HG02970 (cell line): ENCODE measurements at regions not wholly inside any gene's neighbourhood (a gene's known extent, or its start where the extent isn't known, plus 50 kb on each side); places are given as distances from the start of the nearest gene placed in this dataset.
"Not testable (repeated sequence)": the region's sequence is repeated elsewhere in the genome, so short reads cannot be mapped to it uniquely, and the experiment has no call there.

Experiments used
- ATAC-seq: cut with Tn5 transposase; IDR thresholded peaks from one replicate; pipeline ENCODE4 v1.9.1; 2021; ENCODE audit warnings: mild to moderate bottlenecking, moderate library complexity, moderate number of reproducible peaks; ENCODE audit not compliant: unreplicated experiment, low FRiP score

DNA sequence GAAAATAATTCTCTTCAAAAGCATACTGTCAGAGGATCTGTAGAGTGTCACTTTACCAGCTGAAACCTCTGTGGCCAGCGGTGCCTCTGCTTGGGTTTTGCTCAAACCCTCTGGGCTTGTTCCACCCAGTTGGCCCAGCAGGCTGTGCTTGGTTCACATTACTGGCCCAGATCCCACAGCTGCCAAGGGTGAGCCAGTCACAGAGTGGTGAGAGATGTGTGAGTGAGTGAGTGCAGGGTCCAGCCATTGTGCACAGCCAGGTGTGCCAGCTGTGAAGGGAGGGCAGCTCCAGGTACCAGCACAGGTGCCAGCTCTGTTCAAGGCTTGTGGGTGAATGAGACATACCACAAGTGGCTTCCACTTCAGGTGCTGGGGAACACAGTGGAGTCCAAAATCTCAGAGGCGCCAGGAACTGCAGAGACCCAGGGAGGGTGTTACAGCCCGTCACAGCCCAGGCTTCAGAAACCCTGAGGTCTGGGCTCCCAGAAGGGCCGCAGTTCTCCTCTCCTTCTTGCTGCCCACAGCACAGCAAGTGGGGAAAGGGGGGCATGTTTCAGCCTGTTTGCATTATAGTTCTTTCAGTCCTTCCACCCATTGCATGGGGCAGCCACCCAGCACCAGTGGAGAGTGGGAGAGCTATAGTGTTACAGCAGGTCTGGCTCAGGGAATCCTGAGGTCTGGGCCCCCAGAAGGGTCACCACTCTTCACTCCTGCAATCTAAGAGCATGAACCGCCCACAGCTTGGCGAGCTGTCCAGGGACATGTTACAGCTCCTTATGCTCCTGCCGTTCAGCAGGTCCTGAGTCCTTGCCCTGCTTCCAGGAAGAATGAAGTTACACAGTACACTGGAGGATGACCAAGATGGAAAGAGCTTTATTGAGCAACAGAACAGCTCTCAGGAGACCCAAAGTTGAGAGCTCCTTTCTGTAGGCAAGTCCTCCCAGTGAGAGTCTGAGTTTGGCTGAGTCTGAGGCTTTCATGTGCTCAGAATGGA lies 931.7 kb upstream of the SORCS1 start:
- no peak for ATAC-seq

DNA sequence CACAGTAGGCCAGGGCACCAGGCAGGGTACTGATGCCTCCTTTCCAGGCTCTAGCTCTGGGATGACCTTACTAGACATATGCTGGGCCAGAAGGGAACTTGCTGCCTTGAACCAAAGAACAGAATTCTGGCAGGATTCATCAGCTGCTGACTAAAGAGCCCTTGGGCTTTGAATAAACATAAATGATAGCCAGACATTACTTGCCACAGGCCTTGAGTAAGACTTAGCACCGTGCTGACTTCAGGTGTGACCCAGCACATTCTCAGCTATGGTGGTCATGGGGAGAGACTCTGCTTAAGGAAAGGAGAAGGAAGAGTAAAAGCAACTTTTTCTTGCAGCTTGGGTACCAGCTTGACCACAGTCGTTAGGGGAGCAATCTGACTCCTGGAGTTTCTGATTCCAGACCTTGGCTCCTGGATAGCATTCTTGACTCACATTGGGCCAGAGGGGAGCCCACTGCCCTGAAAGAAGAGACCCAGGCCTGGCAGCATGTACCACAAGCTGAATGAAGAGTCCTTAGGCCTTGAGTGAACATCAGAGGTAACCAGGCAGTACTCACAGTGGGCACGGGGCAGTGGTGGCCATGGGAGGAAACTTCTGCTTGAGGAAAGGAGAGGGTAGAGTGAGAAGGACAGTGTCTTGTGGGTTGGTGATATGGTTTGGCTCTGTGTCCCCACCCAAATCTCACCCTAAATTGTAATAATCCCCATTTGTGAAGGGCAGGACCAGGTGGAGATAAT lies 926.1 kb upstream of the SORCS1 start:
- ATAC-seq: no peak

- ATAC-seq: no peak
Measured at GRCh38 chr10:108086502-108086901, 922.0 kb upstream of the SORCS1 start.

DNA sequence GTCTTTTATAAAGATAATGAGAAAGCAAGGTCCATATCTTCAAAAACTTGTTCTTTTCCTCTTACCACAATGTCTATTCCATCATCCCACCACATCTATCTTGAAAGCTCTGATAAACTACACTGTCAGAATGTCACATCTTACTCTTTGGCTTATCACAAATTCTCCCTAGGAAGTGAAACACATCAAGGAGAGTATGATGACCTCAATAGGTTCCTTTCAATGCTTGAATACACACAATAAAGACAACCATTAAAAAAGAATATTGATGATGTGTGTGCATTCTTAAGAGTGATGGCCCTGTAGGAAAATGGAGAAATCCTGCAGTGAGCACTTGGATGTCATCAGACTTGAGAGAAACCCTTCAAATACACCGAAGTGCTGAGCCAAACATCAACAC lies 918.1 kb upstream of the SORCS1 start:
- ATAC-seq: no peak

DNA sequence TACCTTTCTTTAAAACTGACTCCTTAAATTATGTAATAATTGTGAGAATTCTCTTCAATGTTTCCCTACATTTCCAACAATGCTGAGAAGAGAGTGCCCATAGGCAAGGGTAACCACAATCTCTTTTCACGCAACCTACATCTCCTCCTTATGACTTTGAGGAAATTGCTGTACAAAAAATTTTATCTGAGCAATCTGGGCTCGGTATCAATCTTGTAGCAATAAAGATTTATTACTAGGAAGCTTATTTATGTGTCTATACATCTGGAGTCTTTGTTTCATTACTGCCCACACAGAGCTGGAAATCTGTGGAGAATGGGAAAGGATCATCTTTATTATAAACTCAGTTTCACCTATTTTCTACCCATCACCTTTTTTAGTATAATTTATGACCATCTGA lies 913.8 kb upstream of the SORCS1 start:
- no peak for ATAC-seq

DNA sequence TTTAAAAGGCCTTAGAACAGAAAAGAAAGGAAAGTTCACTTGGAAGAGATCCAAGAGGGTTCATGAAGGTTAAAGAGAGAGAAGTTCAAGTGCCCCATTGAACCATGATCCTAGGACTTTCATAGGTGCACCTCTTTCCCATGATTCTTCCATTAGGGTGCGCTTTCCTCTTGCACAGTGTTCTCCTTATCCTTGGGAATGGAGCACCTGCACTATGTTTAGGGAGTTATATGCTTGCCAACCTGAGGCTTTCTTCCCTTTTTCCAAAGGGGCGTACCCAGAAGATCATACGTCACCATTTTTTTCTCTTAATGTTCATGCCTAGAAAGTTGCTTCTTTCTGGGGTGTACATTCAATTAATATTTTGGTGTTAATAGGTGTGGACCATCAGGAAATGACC lies 908.0 kb upstream of the SORCS1 start:
- ATAC-seq: no peak

GRCh38 chr10:108070789-108071188 lies 906.3 kb upstream of the SORCS1 start:
- ATAC-seq: no peak

DNA sequence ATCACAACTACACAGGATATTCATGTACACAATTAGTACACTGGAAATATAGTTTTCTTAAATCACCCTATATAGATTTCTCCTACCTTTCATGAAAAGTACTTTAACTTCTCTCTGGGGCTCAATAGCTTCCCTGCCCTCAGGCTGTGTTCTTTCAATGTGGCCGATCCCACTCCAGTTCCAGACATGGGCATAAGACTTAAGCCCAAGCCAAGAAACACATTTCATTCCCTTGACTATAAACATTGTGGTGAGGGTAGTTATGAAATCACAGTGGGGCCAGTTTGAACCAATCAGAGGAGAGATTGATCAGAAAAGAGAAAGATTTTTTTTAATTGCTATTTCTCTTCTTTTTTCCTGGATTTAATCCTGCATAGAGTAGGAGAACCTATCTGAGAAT lies 904.6 kb upstream of the SORCS1 start:
- no peak for ATAC-seq

DNA sequence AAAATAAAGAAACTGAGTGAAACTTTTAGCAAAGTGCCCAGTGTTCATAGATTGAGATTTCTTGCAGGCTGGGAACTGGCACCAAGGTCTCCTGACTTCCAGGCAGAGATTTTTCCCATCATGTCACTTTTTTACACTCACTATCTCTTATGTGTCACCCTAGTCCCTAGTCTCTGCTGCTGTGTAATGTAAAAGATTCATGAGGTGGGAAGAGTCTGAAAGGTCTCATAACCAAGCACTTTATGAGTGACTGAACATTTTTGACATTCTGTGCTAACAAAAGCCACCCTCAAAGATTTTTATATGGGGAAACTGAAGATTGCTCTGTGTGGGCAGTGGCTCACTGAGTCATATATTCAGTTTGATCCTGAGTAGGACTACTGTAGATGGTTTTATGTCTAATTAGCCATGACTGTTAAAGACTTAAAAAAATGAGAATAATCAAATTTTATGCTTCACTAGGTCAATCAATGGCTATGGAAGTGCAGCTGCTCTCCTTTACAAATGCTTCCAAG lies 900.3 kb upstream of the SORCS1 start:
- ATAC-seq: no peak

DNA sequence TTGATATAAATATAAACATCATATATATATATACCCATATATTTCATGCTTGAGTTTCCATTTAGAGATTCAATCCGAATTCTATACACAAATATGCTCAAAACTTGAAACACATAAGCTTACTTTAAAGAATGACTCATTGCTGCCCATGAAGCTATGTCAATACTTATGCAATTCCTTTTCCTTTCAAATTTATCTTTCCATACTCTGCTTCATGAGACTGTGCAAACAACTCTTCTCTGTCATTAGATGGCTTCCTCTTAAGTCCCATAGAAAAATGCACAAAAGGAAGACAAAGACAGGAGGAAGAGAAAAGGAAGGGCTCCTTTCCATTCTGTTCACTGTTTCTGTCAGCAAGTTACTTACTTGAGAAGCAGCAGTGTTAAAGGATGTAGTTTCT lies 895.7 kb upstream of the SORCS1 start:
- no peak for ATAC-seq

GRCh38 chr10:108055506-108055905 lies 891.0 kb upstream of the SORCS1 start:
- ATAC-seq: no peak

GRCh38 chr10:108052981-108053380 lies 888.5 kb upstream of the SORCS1 start:
- ATAC-seq: no peak

- no peak for ATAC-seq
Measured at GRCh38 chr10:108051218-108051617, 886.7 kb upstream of the SORCS1 start.

GRCh38 chr10:108050626-108051025 lies 886.1 kb upstream of the SORCS1 start:
- no peak for ATAC-seq

DNA sequence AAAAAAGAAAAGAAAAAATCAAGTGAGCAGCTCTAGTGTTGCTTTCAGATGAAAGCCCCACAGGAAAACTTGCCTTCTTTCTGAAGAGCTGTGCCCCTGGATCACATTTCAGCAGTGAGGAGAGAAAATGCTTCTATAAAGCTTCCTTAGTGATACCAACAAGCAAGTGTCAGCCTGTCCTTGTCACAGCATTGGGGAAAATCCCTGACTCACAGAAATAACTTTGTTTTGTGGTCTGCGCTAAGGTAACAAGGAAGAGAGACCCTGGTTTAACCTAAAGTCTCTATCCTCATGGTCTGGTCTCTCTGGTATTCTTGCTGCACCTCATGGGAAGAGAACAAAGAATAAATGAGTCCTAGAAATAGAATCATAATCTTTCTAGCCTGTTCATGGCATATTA lies 885.2 kb upstream of the SORCS1 start:
- no peak for ATAC-seq

DNA sequence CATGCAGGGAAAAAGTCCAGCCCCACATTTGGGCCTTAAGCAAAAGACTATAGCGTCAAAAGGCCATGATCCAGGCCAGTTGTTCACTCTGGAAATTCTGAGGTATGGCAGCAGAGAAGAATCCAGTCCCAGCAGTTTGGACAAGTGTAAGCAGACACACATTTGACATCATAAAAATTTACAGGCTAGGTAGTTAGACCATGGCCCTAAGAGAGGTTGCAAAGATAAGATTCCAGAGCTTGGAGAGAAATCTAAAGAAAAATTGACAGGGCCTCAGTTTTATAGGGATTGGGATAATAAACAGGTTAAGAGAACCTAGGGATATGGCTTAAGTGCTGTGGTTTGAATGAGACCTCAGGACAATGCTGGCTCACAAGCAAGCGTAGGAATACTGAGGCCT lies 884.4 kb upstream of the SORCS1 start:
- ATAC-seq: no peak

DNA sequence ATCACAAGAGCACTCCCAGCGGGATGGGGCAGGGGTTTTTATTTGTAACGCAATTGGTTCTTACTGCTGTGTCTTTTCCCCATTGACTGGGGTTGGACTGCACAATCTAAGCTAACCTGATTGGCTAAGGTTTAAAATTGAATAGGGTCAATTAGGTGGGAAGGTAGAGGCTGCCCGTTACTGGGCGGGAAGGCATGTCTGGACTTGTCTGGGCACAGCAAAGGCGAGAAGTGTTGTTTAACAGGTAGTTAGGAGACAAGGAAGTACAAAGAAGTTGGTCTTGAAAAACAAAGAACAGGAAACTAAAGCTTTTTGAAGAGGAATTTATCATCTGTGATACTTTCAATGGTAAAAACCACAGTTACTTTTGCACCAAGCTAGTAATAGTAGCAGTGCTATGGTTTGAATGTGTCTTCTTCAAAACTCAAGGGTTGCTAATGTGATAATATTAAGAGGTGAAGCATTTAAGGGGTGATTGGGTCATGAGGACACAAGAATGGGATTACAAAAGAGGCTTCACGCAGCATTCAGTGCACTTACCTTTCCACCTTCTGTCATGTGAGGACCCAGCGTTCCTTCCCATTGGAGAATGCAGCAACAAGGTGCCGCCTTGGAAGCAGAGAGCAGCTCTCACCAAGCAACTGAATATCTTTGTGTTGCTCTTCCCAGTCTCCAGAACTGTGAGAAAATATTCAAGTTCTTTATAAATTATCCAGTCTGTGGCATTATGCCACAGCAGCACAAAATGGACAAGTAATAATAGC lies 875.5 kb upstream of the SORCS1 start:
- no peak for ATAC-seq

GRCh38 chr10:108037061-108037460 lies 872.6 kb upstream of the SORCS1 start:
- ATAC-seq: no peak

- no peak for ATAC-seq
Measured at GRCh38 chr10:108036265-108036664, 871.8 kb upstream of the SORCS1 start.

- no peak for ATAC-seq
Measured at GRCh38 chr10:108034829-108035228, 870.3 kb upstream of the SORCS1 start.

DNA sequence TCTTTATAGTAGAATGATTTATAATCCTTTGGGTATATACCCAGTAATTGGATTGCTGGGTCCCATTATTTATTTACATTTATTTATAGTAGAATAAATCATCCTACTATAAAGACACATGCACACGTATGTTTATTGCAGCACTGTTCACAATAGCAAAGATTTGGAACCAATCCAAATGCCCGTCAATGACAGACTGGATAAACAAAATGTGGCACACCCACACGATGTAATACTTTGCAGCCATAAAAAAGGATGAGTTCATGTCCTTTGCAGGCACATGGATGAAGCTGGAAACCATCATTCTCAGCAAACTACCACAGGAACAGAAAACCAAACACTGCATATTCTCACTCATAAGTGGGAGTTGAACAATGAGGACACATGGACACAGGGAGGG lies 869.0 kb upstream of the SORCS1 start:
- not testable (repeated sequence) for ATAC-seq
